Breast epithelium (tissue), 3 donors: ENCODE measurements at regions not wholly inside any gene's neighbourhood (a gene's known extent, or its start where the extent isn't known, plus 50 kb on each side); places are given as distances from the start of the nearest gene placed in this dataset.

ENCODE experiments used
- CTCF ChIP-seq, 3 donors: fragments of 450-650 bp; IDR thresholded peaks; one replicate each; pipeline ENCODE4 v1.5.1; 2016 to 2017; ENCODE audit warnings: antibody characterized with exemption in 3 of 3, mild to moderate bottlenecking in 3 of 3, moderate library complexity in 3 of 3
- POLR2A ChIP-seq: fragments of 450-650 bp; IDR thresholded peaks from one replicate; pipeline ENCODE4 v1.6.1; 2016; ENCODE audit warnings: antibody characterized with exemption, mild to moderate bottlenecking, moderate library complexity
- POLR2AphosphoS5 ChIP-seq, 3 donors: sonication (generic); formaldehyde crosslinking; IDR thresholded peaks; one replicate each; pipeline ENCODE4 v1.6.1; 2017; ENCODE audit warnings: antibody characterized with exemption in 3 of 3

- TF ChIP-seq POLR2A, result no peak
- TF ChIP-seq CTCF (IDR thresholded peaks at IDR 0.05), result no peak
- no peak for TF ChIP-seq POLR2AphosphoS5 (IDR thresholded peaks at IDR 0.05)
Observed at GRCh38 chr15:38688761-38689160, 124.1 kb upstream of the RASGRP1 start.
